HG02870 (cell line): ENCODE measurements at regions not wholly inside any gene's neighbourhood (a gene's known extent, or its start where the extent isn't known, plus 50 kb on each side); places are given as distances from the start of the nearest gene placed in this dataset.
A peak's percentile ranks its signal among the peaks of the same experiment; 100 is the strongest.
"Not testable (repeated sequence)": the region's sequence is repeated elsewhere in the genome, so short reads cannot be mapped to it uniquely, and the experiment has no call there.

Source experiments
- ATAC-seq: cut with Tn5 transposase; IDR thresholded peaks from one replicate; pipeline ENCODE4 v1.9.1; 2021; ENCODE audit warnings: mild to moderate bottlenecking, moderate library complexity; ENCODE audit not compliant: unreplicated experiment

GRCh38 chr6:91052473-91053450 lies 465.9 kb upstream of the MAP3K7 start:
- not testable (repeated sequence) for ATAC-seq

GRCh38 chr6:91045161-91045560 lies 458.3 kb upstream of the MAP3K7 start:
- no peak for ATAC-seq

GRCh38 chr6:91043751-91044150 lies 456.9 kb upstream of the MAP3K7 start:
- no peak for ATAC-seq

GRCh38 chr6:91042656-91043055 lies 455.8 kb upstream of the MAP3K7 start:
- ATAC-seq: no peak

GRCh38 chr6:91033964-91034363 lies 447.1 kb upstream of the MAP3K7 start:
- no peak for ATAC-seq

GRCh38 chr6:91031581-91031980 lies 444.7 kb upstream of the MAP3K7 start:
- no peak for ATAC-seq

GRCh38 chr6:91029211-91029610 lies 442.3 kb upstream of the MAP3K7 start:
- no peak for ATAC-seq

GRCh38 chr6:91023529-91023928 lies 436.7 kb upstream of the MAP3K7 start:
- ATAC-seq: no peak

- peak; percentile 88 for ATAC-seq
These were observed 433.9 kb upstream of the MAP3K7 start for GRCh38 chr6:91020744-91021143.

- ATAC-seq: no peak
These were observed 431.7 kb upstream of the MAP3K7 start for GRCh38 chr6:91018586-91018985.

- ATAC-seq: no peak
These were observed 426.6 kb upstream of the MAP3K7 start for GRCh38 chr6:91013511-91013910.

GRCh38 chr6:90997076-90997475 lies 410.2 kb upstream of the MAP3K7 start:
- no peak for ATAC-seq

- ATAC-seq: no peak
These were observed 406.9 kb upstream of the MAP3K7 start for GRCh38 chr6:90993770-90994169.

GRCh38 chr6:90989763-90990162 lies 402.9 kb upstream of the MAP3K7 start:
- no peak for ATAC-seq

- no peak for ATAC-seq
These were observed 397.2 kb upstream of the MAP3K7 start for GRCh38 chr6:90984066-90984465.

GRCh38 chr6:90983462-90983861 lies 396.6 kb upstream of the MAP3K7 start:
- ATAC-seq: no peak

- no peak for ATAC-seq
These were observed 395.7 kb upstream of the MAP3K7 start for GRCh38 chr6:90982581-90982980.

GRCh38 chr6:90982051-90982450 lies 395.2 kb upstream of the MAP3K7 start:
- no peak for ATAC-seq

GRCh38 chr6:90978046-90978445 lies 391.2 kb upstream of the MAP3K7 start:
- no peak for ATAC-seq

- ATAC-seq: no peak
These were observed 390.6 kb upstream of the MAP3K7 start for GRCh38 chr6:90977513-90977912.

- no peak for ATAC-seq
These were observed 389.5 kb upstream of the MAP3K7 start for GRCh38 chr6:90976341-90976740.

- no peak for ATAC-seq
These were observed 388.9 kb upstream of the MAP3K7 start for GRCh38 chr6:90975741-90976140.

- no peak for ATAC-seq
These were observed 386.3 kb upstream of the MAP3K7 start for GRCh38 chr6:90973188-90973587.
